SU-DHL-6 (cell line): ENCODE measurements at regions not wholly inside any gene's neighbourhood (a gene's known extent, or its start where the extent isn't known, plus 50 kb on each side); places are given as distances from the start of the nearest gene placed in this dataset.

ENCODE experiments used
- EZH2phosphoT487 ChIP-seq: fragments of 200-600 bp; sonication (generic), shearing (Covaris generic); conservative IDR thresholded peaks from 2 replicates; pipeline ENCODE4 v1.6.1; 2018; ENCODE audit warnings: mild to moderate bottlenecking, antibody characterized with exemption, low read length, moderate library complexity, mixed read lengths
- TF ChIP-seq, protein P1 (sequence below): fragments of 200-600 bp; sonication (generic); IDR thresholded peaks from one replicate; pipeline ENCODE4 v1.5.1; 2017; ENCODE audit warnings: antibody characterized with exemption, mild to moderate bottlenecking, low read length, moderate library complexity; ENCODE audit not compliant: insufficient read depth, poor library complexity, severe bottlenecking

DNA sequence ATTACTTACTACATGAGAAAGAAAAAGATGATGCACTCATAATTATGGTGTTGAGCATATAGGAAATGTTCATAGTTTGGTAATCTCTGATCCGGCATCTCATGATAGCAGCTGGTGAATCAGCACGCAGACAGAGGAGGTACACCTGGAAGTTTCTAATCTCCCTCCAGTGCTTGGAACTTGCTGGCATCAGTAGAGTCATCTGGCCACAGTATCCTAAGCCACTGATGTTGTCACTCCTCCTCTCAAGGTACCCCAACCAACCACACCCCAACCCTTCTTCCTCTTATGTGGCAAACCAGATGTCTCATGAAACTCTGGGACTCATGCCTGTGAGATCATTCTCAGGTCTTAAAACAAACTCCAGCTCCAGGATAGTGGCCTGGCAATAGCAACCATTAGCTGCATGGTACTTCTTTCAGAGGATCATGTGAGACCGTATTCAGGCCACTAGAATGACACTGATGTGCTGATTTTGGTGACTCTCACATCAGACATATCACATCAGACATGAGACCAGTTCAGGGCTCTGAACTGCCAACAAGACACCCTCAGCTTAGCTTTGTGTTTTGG, 143.0 kb downstream of the RASSF9 start:
- TF ChIP-seq, protein P1, sequence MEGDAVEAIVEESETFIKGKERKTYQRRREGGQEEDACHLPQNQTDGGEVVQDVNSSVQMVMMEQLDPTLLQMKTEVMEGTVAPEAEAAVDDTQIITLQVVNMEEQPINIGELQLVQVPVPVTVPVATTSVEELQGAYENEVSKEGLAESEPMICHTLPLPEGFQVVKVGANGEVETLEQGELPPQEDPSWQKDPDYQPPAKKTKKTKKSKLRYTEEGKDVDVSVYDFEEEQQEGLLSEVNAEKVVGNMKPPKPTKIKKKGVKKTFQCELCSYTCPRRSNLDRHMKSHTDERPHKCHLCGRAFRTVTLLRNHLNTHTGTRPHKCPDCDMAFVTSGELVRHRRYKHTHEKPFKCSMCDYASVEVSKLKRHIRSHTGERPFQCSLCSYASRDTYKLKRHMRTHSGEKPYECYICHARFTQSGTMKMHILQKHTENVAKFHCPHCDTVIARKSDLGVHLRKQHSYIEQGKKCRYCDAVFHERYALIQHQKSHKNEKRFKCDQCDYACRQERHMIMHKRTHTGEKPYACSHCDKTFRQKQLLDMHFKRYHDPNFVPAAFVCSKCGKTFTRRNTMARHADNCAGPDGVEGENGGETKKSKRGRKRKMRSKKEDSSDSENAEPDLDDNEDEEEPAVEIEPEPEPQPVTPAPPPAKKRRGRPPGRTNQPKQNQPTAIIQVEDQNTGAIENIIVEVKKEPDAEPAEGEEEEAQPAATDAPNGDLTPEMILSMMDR, result no peak
- TF ChIP-seq EZH2phosphoT487, result no peak
